Keratinocyte (primary cell): ENCODE measurements at regions not wholly inside any gene's neighbourhood (a gene's known extent, or its start where the extent isn't known, plus 50 kb on each side); places are given as distances from the start of the nearest gene placed in this dataset.

Source experiments
- DNase-seq: peaks from one replicate; pipeline ENCODE4 v3.0.0-alpha.2; 2011; ENCODE audit warnings: low read depth, missing footprints, low spot score
- FAIRE-seq: peaks from 2 replicates; lab custom pipeline; 2011; peaks lifted over from hg19 to GRCh38; lab: Jason Lieb, UNC
- H2AFZ ChIP-seq: 2 replicates; pipeline ENCODE4 v1.6.0; 2012; ENCODE audit warnings: low read length, control low read depth, inconsistent platforms; ENCODE audit not compliant: control insufficient read depth
- H3K27ac ChIP-seq: 2 replicates; pipeline ENCODE4 v1.5.1; 2011; ENCODE audit warnings: low read length; ENCODE audit not compliant: control insufficient read depth, insufficient read depth
- H3K27me3 ChIP-seq: 3 replicates; pipeline ENCODE4 v1.6.0; 2011; ENCODE audit warnings: low read length; ENCODE audit not compliant: control insufficient read depth, insufficient read depth; ENCODE audit errors: extremely low read depth
- H3K36me3 ChIP-seq, 2 experiments: 2 replicates in 1 of 2; 3 replicates in 1 of 2; pipeline ENCODE4 v1.5.1; 2011; ENCODE audit warnings: low read length in 2 of 2, mild to moderate bottlenecking in 1 of 2; ENCODE audit not compliant: control insufficient read depth in 2 of 2, insufficient read depth in 2 of 2; ENCODE audit errors: extremely low read depth in 1 of 2
- H3K4me1 ChIP-seq: 3 replicates; pipeline ENCODE4 v1.5.1; 2011; ENCODE audit warnings: low read length; ENCODE audit not compliant: control insufficient read depth, insufficient read depth; ENCODE audit errors: extremely low read depth
- H3K4me2 ChIP-seq: 3 replicates; pipeline ENCODE4 v1.6.0; 2011; ENCODE audit warnings: low read depth, low read length; ENCODE audit not compliant: control insufficient read depth, insufficient read depth; ENCODE audit errors: extremely low read depth
- H3K4me3 ChIP-seq, 3 experiments: fragments of 200-600 bp in 1 of 3; sonication (generic) in 1 of 3; 2 replicates in 2 of 3; 3 replicates in 1 of 3; pipeline ENCODE4 v1.5.1; 2011 to 2016; ENCODE audit warnings: low read length in 3 of 3, mild to moderate bottlenecking in 3 of 3, control low read depth in 2 of 3, inconsistent platforms in 1 of 3, low read depth in 1 of 3, mixed read lengths in 1 of 3, mixed run types in 1 of 3, moderate library complexity in 1 of 3; ENCODE audit not compliant: control insufficient read depth in 2 of 3, insufficient read depth in 2 of 3; ENCODE audit errors: extremely low read depth in 1 of 3
- H3K79me2 ChIP-seq: 2 replicates; pipeline ENCODE4 v1.6.0; 2012; ENCODE audit warnings: low read length; ENCODE audit not compliant: control insufficient read depth, insufficient read depth
- H3K9ac ChIP-seq: 3 replicates; pipeline ENCODE4 v1.6.0; 2011; ENCODE audit warnings: low read length; ENCODE audit not compliant: control insufficient read depth, insufficient read depth; ENCODE audit errors: extremely low read depth
- H3K9me1 ChIP-seq: 3 replicates; pipeline ENCODE4 v1.6.0; 2011; ENCODE audit warnings: low read length; ENCODE audit not compliant: control insufficient read depth, insufficient read depth; ENCODE audit errors: extremely low read depth
- H3K9me3 ChIP-seq: 2 replicates; pipeline ENCODE4 v1.5.1; 2012; ENCODE audit warnings: low read depth, low read length; ENCODE audit not compliant: control insufficient read depth
- H4K20me1 ChIP-seq: 3 replicates; pipeline ENCODE4 v1.6.0; 2011; ENCODE audit warnings: low read length; ENCODE audit not compliant: control insufficient read depth, insufficient read depth; ENCODE audit errors: extremely low read depth
- CTCF ChIP-seq, 3 experiments: IDR thresholded peaks in 1 of 3; conservative IDR thresholded peaks in 1 of 3; optimal IDR thresholded peaks in 1 of 3; 2 replicates in 2 of 3; 3 replicates in 1 of 3; pipeline versions ENCODE3 to v1.5.1; 2011; ENCODE audit warnings: low read length in 3 of 3, mild to moderate bottlenecking in 3 of 3, moderate library complexity in 2 of 3, control low read depth in 1 of 3, inconsistent platforms in 1 of 3; ENCODE audit not compliant: insufficient read depth in 2 of 3; ENCODE audit errors: extremely low read depth in 1 of 3
- EZH2 ChIP-seq: IDR thresholded peaks from one replicate; pipeline ENCODE4 v1.6.1; 2012; ENCODE audit warnings: inconsistent platforms, mild to moderate bottlenecking, low read length, moderate library complexity
- dilution Hi-C: fragments of 300-500 bp; cut with MboI; formaldehyde crosslinking; loops from one replicate; pipeline ENCODE4 v1.7.0; 2020; ENCODE audit warnings: low sequenced_read_pairs; ENCODE audit not compliant: extremely low pct_ligation_motif_present

GRCh38 chr2:226618875-226619605, 180.6 kb downstream of the IRS1 start:
- Histone ChIP-seq H3K4me1 (no peaks in the 10 kb centered on the region), H3K27me3 (no peaks in the 10 kb centered on the region), H3K9me1 (no peaks in the 10 kb centered on the region), H4K20me1 (no peaks in the 10 kb centered on the region), H2AFZ (no peak overlapping the region), H3K36me3 (peaks cover 0 to 1% of the 10 kb centered on the region in 2 experiments), H3K4me2 (no peak overlapping the region), H3K9me3 (no peaks in the 10 kb centered on the region), H3K9ac (no peak overlapping the region), H3K27ac (no peak overlapping the region), H3K4me3 (no peak overlapping the region), H3K79me2 (no peaks in the 10 kb centered on the region)
- DNase-seq: no peak
- no peak for FAIRE-seq
- dilution Hi-C loops: no loop called here
- TF ChIP-seq EZH2 (no peak), CTCF (optimal IDR thresholded peaks at IDR 0.05 in 1 of 3, IDR thresholded peaks at IDR 0.05 in 1 of 3, conservative IDR thresholded peaks at IDR 0.05 in 1 of 3; ENCODE audit: extremely low read depth in 1 of 3, insufficient read depth in 2 of 3, low read length in 3 of 3) (no peak)

GRCh38 chr2:226618544-226618874, 181.1 kb downstream of the IRS1 start:
- no peaks in the 10 kb centered on the region for H3K4me1 ChIP-seq
- H3K4me3 ChIP-seq: no peak overlapping the region
- no peak overlapping the region for H2AFZ ChIP-seq
- H3K9me1 ChIP-seq: no peaks in the 10 kb centered on the region
- H3K27me3 ChIP-seq: no peaks in the 10 kb centered on the region
- no peak overlapping the region for H3K4me2 ChIP-seq
- H3K36me3 ChIP-seq: peaks cover 0 to 1% of the 10 kb centered on the region in 2 experiments
- H3K9ac ChIP-seq: no peak overlapping the region
- dilution Hi-C loops: no loop called here
- no peaks in the 10 kb centered on the region for H3K9me3 ChIP-seq
- FAIRE-seq (no peak), DNase-seq (no peak)
- no peak overlapping the region for H3K27ac ChIP-seq
- H4K20me1 ChIP-seq: no peaks in the 10 kb centered on the region
- TF ChIP-seq EZH2 (no peak), CTCF (optimal IDR thresholded peaks at IDR 0.05 in 1 of 3, IDR thresholded peaks at IDR 0.05 in 1 of 3, conservative IDR thresholded peaks at IDR 0.05 in 1 of 3; ENCODE audit: extremely low read depth in 1 of 3, insufficient read depth in 2 of 3, low read length in 3 of 3) (no peak)
- no peaks in the 10 kb centered on the region for H3K79me2 ChIP-seq
